ENCODE measurements at regions not wholly inside any gene's neighbourhood (a gene's known extent, or its start where the extent isn't known, plus 50 kb on each side); places are given as distances from the start of the nearest gene placed in this dataset.

DNA sequence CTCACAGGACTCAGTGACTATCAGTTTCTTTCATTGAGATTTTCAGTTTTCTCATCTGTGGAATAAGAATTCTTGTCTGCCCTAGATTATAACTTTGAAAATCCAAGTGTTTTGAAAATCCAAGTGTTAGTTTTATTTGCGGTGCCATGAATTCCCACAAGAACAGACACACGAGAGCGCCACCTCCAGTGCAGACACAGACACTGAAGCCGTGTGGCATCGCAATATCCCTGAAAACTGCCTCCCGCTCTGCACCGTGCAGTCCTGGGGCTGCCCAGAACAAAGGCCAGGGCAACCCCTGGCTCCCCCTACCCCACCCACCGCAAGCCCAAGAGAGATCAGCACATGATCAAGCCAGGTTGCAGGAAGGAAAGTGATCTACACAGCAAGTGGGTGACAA is 229.5 kb upstream of the ASIC2 start:
- Histone ChIP-seq H3K36me3 (ENCODE audit: insufficient read depth, low read length) (no peaks in the 10 kb centered on the region), H3K27me3 (ENCODE audit: insufficient read depth, low read length) (no peaks in the 10 kb centered on the region), H3K79me2 (ENCODE audit: control insufficient read depth, insufficient read depth, low read length, unreplicated experiment) (no peaks in the 10 kb centered on the region), H3K27ac (ENCODE audit: low read depth, low read length) (no peak overlapping the region), H2AFZ (ENCODE audit: low read length, unreplicated experiment) (no peak overlapping the region), H3K4me3 (ENCODE audit: low read depth, low read length) (no peak overlapping the region), H3K4me1 (ENCODE audit: control insufficient read depth, insufficient read depth, low read length, unreplicated experiment) (no peaks in the 10 kb centered on the region)

DNA sequence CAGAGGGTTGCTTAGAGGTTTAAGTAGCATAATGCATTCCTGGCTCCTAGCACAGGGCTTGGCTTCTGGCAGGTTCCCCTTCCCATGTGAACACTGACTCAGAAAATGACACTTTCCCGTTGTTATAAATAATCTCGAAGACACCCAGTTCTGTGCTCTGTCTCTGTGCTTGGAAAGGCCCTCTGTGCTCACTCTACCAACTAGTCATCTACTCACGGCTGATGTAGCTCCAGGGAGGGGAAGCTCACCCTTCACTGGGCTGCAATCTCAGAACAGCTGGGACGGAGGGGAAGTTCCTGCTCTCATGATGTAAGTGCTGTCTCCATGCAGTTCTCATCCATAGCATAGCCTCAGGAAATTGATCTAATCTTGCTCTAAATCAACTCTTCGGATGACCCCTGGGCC is 230.5 kb upstream of the ASIC2 start:
- H3K27me3 ChIP-seq (ENCODE audit: insufficient read depth, low read length): no peaks in the 10 kb centered on the region
- no peak overlapping the region for H2AFZ ChIP-seq (ENCODE audit: low read length, unreplicated experiment)
- no peaks in the 10 kb centered on the region for H3K36me3 ChIP-seq (ENCODE audit: insufficient read depth, low read length)

GRCh38 chr17:33525186-33525585 is 232.1 kb upstream of the ASIC2 start:
- Histone ChIP-seq H3K27ac (ENCODE audit: low read depth, low read length) (no peak overlapping the region), H3K4me3 (ENCODE audit: low read depth, low read length) (no peak overlapping the region)

More for the DNA sequence above, 230.5 kb upstream of the ASIC2 start:
- no peak overlapping the region for H3K27ac ChIP-seq (ENCODE audit: low read depth, low read length)
- H3K4me1 ChIP-seq (ENCODE audit: control insufficient read depth, insufficient read depth, low read length, unreplicated experiment): no peaks in the 10 kb centered on the region
- H3K4me3 ChIP-seq (ENCODE audit: low read depth, low read length): no peak overlapping the region
- H3K79me2 ChIP-seq (ENCODE audit: control insufficient read depth, insufficient read depth, low read length, unreplicated experiment): no peaks in the 10 kb centered on the region

GRCh38 chr17:33526717-33527116 is 233.6 kb upstream of the ASIC2 start:
- Histone ChIP-seq H3K4me3 (ENCODE audit: low read depth, low read length) (no peak overlapping the region), H3K27me3 (ENCODE audit: insufficient read depth, low read length) (no peaks in the 10 kb centered on the region), H3K36me3 (ENCODE audit: insufficient read depth, low read length) (no peaks in the 10 kb centered on the region), H3K27ac (ENCODE audit: low read depth, low read length) (no peak overlapping the region), H3K4me1 (ENCODE audit: control insufficient read depth, insufficient read depth, low read length, unreplicated experiment) (no peaks in the 10 kb centered on the region), H2AFZ (ENCODE audit: low read length, unreplicated experiment) (no peak overlapping the region), H3K79me2 (ENCODE audit: control insufficient read depth, insufficient read depth, low read length, unreplicated experiment) (no peaks in the 10 kb centered on the region)

More at GRCh38 chr17:33525186-33525585, 232.1 kb upstream of the ASIC2 start:
- Histone ChIP-seq H2AFZ (ENCODE audit: low read length, unreplicated experiment) (no peak overlapping the region), H3K36me3 (ENCODE audit: insufficient read depth, low read length) (no peaks in the 10 kb centered on the region), H3K79me2 (ENCODE audit: control insufficient read depth, insufficient read depth, low read length, unreplicated experiment) (no peaks in the 10 kb centered on the region), H3K4me1 (ENCODE audit: control insufficient read depth, insufficient read depth, low read length, unreplicated experiment) (no peaks in the 10 kb centered on the region), H3K27me3 (ENCODE audit: insufficient read depth, low read length) (no peaks in the 10 kb centered on the region)

DNA sequence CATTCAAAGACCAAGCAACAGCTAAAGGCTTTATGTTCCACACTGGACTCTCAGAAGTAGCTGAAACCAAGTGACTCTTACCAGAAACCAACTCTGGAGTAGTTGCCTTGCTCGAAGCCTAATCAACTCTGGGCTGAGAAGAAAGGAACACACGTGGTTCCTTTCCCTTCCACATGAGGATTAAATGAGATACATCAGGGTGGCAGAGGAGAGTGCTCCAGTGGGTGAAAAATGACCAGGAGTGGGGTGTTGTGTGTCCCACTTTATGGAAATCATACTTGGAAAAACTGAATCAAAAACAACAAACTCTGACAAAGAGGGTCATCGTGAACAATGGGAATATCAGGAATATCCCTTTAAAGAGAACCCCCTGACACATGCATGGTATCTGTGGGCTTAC is 234.2 kb upstream of the ASIC2 start:
- no peak overlapping the region for H3K4me3 ChIP-seq (ENCODE audit: low read depth, low read length)
- no peaks in the 10 kb centered on the region for H3K36me3 ChIP-seq (ENCODE audit: insufficient read depth, low read length)
- no peak overlapping the region for H3K27ac ChIP-seq (ENCODE audit: low read depth, low read length)

GRCh38 chr17:33528846-33529245 is 235.8 kb upstream of the ASIC2 start:
- Histone ChIP-seq H3K36me3 (ENCODE audit: insufficient read depth, low read length) (no peaks in the 10 kb centered on the region), H3K4me1 (ENCODE audit: control insufficient read depth, insufficient read depth, low read length, unreplicated experiment) (no peaks in the 10 kb centered on the region), H2AFZ (ENCODE audit: low read length, unreplicated experiment) (no peak overlapping the region), H3K4me3 (ENCODE audit: low read depth, low read length) (no peak overlapping the region), H3K79me2 (ENCODE audit: control insufficient read depth, insufficient read depth, low read length, unreplicated experiment) (no peaks in the 10 kb centered on the region), H3K27ac (ENCODE audit: low read depth, low read length) (no peak overlapping the region), H3K27me3 (ENCODE audit: insufficient read depth, low read length) (no peaks in the 10 kb centered on the region)

More for the DNA sequence above, 234.2 kb upstream of the ASIC2 start:
- Histone ChIP-seq H3K4me1 (ENCODE audit: control insufficient read depth, insufficient read depth, low read length, unreplicated experiment) (no peaks in the 10 kb centered on the region), H2AFZ (ENCODE audit: low read length, unreplicated experiment) (no peak overlapping the region), H3K27me3 (ENCODE audit: insufficient read depth, low read length) (no peaks in the 10 kb centered on the region), H3K79me2 (ENCODE audit: control insufficient read depth, insufficient read depth, low read length, unreplicated experiment) (no peaks in the 10 kb centered on the region)

GRCh38 chr17:33529816-33530215 is 236.7 kb upstream of the ASIC2 start:
- Histone ChIP-seq H3K79me2 (ENCODE audit: control insufficient read depth, insufficient read depth, low read length, unreplicated experiment) (no peaks in the 10 kb centered on the region), H3K36me3 (ENCODE audit: insufficient read depth, low read length) (no peaks in the 10 kb centered on the region), H2AFZ (ENCODE audit: low read length, unreplicated experiment) (no peak overlapping the region), H3K27ac (ENCODE audit: low read depth, low read length) (no peak overlapping the region), H3K4me3 (ENCODE audit: low read depth, low read length) (no peak overlapping the region), H3K27me3 (ENCODE audit: insufficient read depth, low read length) (no peaks in the 10 kb centered on the region), H3K4me1 (ENCODE audit: control insufficient read depth, insufficient read depth, low read length, unreplicated experiment) (no peaks in the 10 kb centered on the region)

DNA sequence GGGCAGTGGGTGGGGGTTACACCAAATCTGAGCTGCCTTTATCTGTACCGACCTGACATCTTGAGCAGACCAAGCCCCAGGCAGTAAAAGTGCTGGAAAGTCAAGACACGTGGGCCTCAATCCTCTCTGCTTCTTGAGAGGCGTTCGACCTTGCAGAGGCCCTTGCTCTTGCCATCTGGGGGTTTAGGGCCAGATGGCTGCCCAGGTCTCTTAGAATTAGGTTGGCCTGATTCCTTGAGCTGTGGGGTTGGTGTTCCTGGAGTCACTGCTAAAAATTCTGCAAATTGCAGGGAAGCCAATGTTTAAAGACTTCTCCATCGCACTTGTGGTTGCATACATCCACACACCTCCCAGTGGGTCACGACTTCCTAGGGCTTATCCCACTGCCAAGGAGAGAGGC is 238.2 kb upstream of the ASIC2 start:
- no peaks in the 10 kb centered on the region for H3K36me3 ChIP-seq (ENCODE audit: insufficient read depth, low read length)
- H3K27me3 ChIP-seq (ENCODE audit: insufficient read depth, low read length): no peaks in the 10 kb centered on the region
- H3K4me3 ChIP-seq (ENCODE audit: low read depth, low read length): no peak overlapping the region
- no peak overlapping the region for H2AFZ ChIP-seq (ENCODE audit: low read length, unreplicated experiment)
- no peaks in the 10 kb centered on the region for H3K79me2 ChIP-seq (ENCODE audit: control insufficient read depth, insufficient read depth, low read length, unreplicated experiment)
- no peaks in the 10 kb centered on the region for H3K4me1 ChIP-seq (ENCODE audit: control insufficient read depth, insufficient read depth, low read length, unreplicated experiment)
- H3K27ac ChIP-seq (ENCODE audit: low read depth, low read length): no peak overlapping the region

DNA sequence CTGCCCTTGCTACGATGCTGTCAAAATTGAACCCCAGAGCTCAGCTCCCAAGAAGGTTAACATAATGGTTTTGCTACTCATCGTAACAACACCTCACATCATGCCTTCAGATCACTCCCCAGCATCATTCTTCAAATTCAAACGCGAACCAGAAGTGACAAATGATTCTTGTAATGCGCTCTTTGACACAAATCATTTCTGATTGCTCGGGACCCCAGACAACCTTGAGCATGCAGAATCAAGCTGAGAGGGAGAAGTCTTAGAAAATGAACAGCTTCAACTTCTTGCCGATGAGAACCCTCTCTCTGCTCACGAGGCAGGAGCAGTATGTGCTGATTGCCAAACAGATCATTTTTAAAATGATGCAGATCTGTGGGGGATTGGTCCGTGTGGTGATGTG is 241.0 kb upstream of the ASIC2 start:
- Histone ChIP-seq H3K4me3 (ENCODE audit: low read depth, low read length) (no peak overlapping the region), H3K4me1 (ENCODE audit: control insufficient read depth, insufficient read depth, low read length, unreplicated experiment) (no peaks in the 10 kb centered on the region), H3K79me2 (ENCODE audit: control insufficient read depth, insufficient read depth, low read length, unreplicated experiment) (no peaks in the 10 kb centered on the region), H2AFZ (ENCODE audit: low read length, unreplicated experiment) (no peak overlapping the region), H3K36me3 (ENCODE audit: insufficient read depth, low read length) (no peaks in the 10 kb centered on the region), H3K27ac (ENCODE audit: low read depth, low read length) (no peak overlapping the region), H3K27me3 (ENCODE audit: insufficient read depth, low read length) (no peaks in the 10 kb centered on the region)

DNA sequence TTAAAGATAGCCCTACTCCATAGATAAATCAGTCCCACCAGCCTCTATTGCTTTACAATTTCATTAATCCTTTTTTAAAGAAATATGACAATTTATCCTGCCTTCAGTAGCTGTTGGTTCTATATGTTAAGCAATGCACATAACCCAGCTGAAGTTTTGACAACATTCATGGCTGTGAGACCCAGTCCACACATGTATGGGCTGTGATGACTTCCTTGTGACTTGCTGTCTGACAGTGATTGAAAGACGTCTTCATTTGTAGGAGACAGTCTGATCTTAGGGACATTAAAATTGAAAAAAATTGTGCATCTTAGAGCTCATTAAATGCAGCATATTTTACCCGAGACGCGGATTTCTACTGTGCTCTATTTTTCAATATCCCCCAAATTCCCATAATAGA is 252.0 kb upstream of the ASIC2 start:
- Histone ChIP-seq H3K27ac (ENCODE audit: low read depth, low read length) (no peak overlapping the region), H3K27me3 (ENCODE audit: insufficient read depth, low read length) (no peaks in the 10 kb centered on the region), H3K79me2 (ENCODE audit: control insufficient read depth, insufficient read depth, low read length, unreplicated experiment) (no peaks in the 10 kb centered on the region), H3K36me3 (ENCODE audit: insufficient read depth, low read length) (no peaks in the 10 kb centered on the region), H3K4me3 (ENCODE audit: low read depth, low read length) (no peak overlapping the region), H2AFZ (ENCODE audit: low read length, unreplicated experiment) (no peak overlapping the region), H3K4me1 (ENCODE audit: control insufficient read depth, insufficient read depth, low read length, unreplicated experiment) (no peaks in the 10 kb centered on the region)

GRCh38 chr17:33550261-33550660 is 257.2 kb upstream of the ASIC2 start:
- H3K27me3 ChIP-seq (ENCODE audit: insufficient read depth, low read length): no peaks in the 10 kb centered on the region
- no peak overlapping the region for H3K27ac ChIP-seq (ENCODE audit: low read depth, low read length)
- no peaks in the 10 kb centered on the region for H3K36me3 ChIP-seq (ENCODE audit: insufficient read depth, low read length)
- no peak overlapping the region for H2AFZ ChIP-seq (ENCODE audit: low read length, unreplicated experiment)
- no peaks in the 10 kb centered on the region for H3K79me2 ChIP-seq (ENCODE audit: control insufficient read depth, insufficient read depth, low read length, unreplicated experiment)
- H3K4me3 ChIP-seq (ENCODE audit: low read depth, low read length): no peak overlapping the region
- H3K4me1 ChIP-seq (ENCODE audit: control insufficient read depth, insufficient read depth, low read length, unreplicated experiment): no peaks in the 10 kb centered on the region
